NCI-H2107 treated with DMSO at 0.1 percent for 48 hours (cell line): ENCODE measurements at regions not wholly inside any gene's neighbourhood (a gene's known extent, or its start where the extent isn't known, plus 50 kb on each side); places are given as distances from the start of the nearest gene placed in this dataset.

Experiments used
- DNase-seq: peaks from one replicate; lab custom pipeline; 2025; ENCODE audit not compliant: unreplicated experiment; lab: John Stamatoyannopoulos, UW

- no peak for DNase-seq
These were observed 88.8 kb upstream of the RMDN2 start for GRCh38 chr2:37836270-37836669.

- DNase-seq = no peak
These were observed 88.4 kb upstream of the RMDN2 start for GRCh38 chr2:37836711-37837110.

GRCh38 chr2:37837628-37838328, 87.3 kb upstream of the RMDN2 start:
- no peak for DNase-seq

- no peak for DNase-seq
These were observed 86.4 kb upstream of the RMDN2 start for GRCh38 chr2:37838541-37839167.

GRCh38 chr2:37839991-37840390, 85.1 kb upstream of the RMDN2 start:
- no peak for DNase-seq

GRCh38 chr2:37842732-37843440, 82.2 kb upstream of the RMDN2 start:
- no peak for DNase-seq

- DNase-seq = no peak
These were observed 81.5 kb upstream of the RMDN2 start for GRCh38 chr2:37843556-37843955.

GRCh38 chr2:37846207-37846606, 78.9 kb upstream of the RMDN2 start:
- no peak for DNase-seq

- no peak for DNase-seq
These were observed 77.3 kb upstream of the RMDN2 start for GRCh38 chr2:37847792-37848191.

- no peak for DNase-seq
These were observed 76.6 kb upstream of the RMDN2 start for GRCh38 chr2:37848451-37848850.

- no peak for DNase-seq
These were observed 75.2 kb upstream of the RMDN2 start for GRCh38 chr2:37849911-37850310.

GRCh38 chr2:37851428-37851827, 73.7 kb upstream of the RMDN2 start:
- no peak for DNase-seq

GRCh38 chr2:37851828-37852584, 73.1 kb upstream of the RMDN2 start:
- no peak for DNase-seq

GRCh38 chr2:37852585-37853014, 72.5 kb upstream of the RMDN2 start:
- no peak for DNase-seq

- DNase-seq = no peak
These were observed 70.3 kb upstream of the RMDN2 start for GRCh38 chr2:37854676-37855282.

- no peak for DNase-seq
These were observed 69.6 kb upstream of the RMDN2 start for GRCh38 chr2:37855283-37856041.

- no peak for DNase-seq
These were observed 68.9 kb upstream of the RMDN2 start for GRCh38 chr2:37856101-37856751.

- DNase-seq = no peak
These were observed 67.3 kb upstream of the RMDN2 start for GRCh38 chr2:37857575-37858399.

- DNase-seq = no peak
These were observed 66.7 kb upstream of the RMDN2 start for GRCh38 chr2:37858400-37858711.
